ENCODE measurements at regions not wholly inside any gene's neighbourhood (a gene's known extent, or its start where the extent isn't known, plus 50 kb on each side); places are given as distances from the start of the nearest gene placed in this dataset.

DNA sequence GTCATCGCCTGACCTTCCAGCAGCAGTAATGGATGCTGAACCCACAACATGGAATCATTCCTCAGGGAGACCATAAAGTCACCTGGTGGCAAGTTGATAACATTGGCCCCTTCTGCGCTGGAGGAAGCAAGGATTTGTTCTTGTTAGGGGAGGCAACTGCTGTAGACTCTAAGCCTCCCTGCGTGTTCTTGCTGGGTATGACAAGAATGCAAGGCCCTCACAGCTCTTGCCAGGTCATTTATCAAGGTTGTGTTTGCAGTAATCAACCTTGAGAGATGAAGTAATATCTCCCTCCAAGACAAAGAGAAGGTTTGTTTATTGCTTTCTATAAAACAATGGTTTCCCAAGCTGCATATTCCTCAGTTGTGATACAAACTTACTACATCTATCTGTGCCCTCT lies 80.9 kb downstream of the PERP start:
- TF ChIP-seq, protein P1, sequence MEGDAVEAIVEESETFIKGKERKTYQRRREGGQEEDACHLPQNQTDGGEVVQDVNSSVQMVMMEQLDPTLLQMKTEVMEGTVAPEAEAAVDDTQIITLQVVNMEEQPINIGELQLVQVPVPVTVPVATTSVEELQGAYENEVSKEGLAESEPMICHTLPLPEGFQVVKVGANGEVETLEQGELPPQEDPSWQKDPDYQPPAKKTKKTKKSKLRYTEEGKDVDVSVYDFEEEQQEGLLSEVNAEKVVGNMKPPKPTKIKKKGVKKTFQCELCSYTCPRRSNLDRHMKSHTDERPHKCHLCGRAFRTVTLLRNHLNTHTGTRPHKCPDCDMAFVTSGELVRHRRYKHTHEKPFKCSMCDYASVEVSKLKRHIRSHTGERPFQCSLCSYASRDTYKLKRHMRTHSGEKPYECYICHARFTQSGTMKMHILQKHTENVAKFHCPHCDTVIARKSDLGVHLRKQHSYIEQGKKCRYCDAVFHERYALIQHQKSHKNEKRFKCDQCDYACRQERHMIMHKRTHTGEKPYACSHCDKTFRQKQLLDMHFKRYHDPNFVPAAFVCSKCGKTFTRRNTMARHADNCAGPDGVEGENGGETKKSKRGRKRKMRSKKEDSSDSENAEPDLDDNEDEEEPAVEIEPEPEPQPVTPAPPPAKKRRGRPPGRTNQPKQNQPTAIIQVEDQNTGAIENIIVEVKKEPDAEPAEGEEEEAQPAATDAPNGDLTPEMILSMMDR (conservative IDR thresholded peaks at IDR 0.05): no peak
- TF ChIP-seq ZFX (IDR thresholded peaks at IDR 0.05): no peak

Measured in C4-2B (cell line).